ENCODE measurements at regions not wholly inside any gene's neighbourhood (a gene's known extent, or its start where the extent isn't known, plus 50 kb on each side); places are given as distances from the start of the nearest gene placed in this dataset.

DNA sequence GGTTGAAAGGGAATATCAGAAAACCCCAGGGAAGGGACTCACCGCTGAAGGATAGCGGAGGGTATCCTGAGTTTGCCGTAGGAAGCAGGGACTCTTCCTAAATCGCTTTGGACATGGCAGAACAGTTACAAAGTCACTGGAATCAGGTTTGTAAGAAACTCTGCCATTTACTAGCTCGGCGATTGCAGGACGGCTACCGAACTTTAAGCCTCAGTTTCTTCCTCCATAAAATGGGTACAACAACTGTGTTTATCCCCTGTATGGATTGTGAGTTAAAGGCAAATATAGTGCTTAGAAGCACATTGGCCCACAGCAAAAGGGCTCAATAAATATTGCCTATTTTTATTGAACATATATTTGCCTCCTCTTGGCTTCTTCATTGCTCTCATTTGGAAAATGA is 90.6 kb downstream of the MAF start:
- Mint-ChIP-seq H3K36me3 (ENCODE audit: insufficient read depth) (no peaks in the 10 kb centered on the region), H3K4me1 (ENCODE audit: low read depth) (no peaks in the 10 kb centered on the region), H3K9me3 (no peaks in the 10 kb centered on the region), H3K4me3 (no peak overlapping the region), H3K27me3 (ENCODE audit: low read depth) (peaks cover 2% of the 10 kb centered on the region)
- DNase-seq: no peak
- ATAC-seq: no peak

DNA sequence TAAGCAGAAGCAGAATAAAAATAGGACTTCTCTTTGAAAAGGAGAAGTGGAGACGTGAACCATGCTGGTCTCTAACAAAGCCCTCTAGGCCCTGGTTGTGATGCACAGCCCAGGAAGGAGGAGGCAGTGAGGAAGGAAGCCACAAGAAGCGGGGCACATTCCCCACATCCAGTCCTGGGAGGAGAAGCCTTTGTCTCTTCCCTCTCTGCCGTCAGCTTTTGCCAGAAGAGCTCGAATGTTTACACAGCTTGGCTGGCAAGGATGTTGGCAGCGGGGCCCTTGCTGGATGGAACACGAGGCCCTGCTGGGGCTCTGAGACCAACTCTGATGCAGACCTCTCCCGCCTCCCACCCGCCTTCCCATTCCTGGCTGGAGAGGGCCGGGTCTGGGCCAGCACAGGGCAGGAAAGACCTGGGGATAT is 91.3 kb downstream of the MAF start:
- DNase-seq (no peak), ATAC-seq (no peak)
- Mint-ChIP-seq H3K27me3 (ENCODE audit: low read depth) (peaks cover 5% of the 10 kb centered on the region), H3K36me3 (ENCODE audit: insufficient read depth) (no peaks in the 10 kb centered on the region), H3K4me1 (ENCODE audit: low read depth) (no peaks in the 10 kb centered on the region), H3K4me3 (no peak overlapping the region), H3K9me3 (no peaks in the 10 kb centered on the region)

DNA sequence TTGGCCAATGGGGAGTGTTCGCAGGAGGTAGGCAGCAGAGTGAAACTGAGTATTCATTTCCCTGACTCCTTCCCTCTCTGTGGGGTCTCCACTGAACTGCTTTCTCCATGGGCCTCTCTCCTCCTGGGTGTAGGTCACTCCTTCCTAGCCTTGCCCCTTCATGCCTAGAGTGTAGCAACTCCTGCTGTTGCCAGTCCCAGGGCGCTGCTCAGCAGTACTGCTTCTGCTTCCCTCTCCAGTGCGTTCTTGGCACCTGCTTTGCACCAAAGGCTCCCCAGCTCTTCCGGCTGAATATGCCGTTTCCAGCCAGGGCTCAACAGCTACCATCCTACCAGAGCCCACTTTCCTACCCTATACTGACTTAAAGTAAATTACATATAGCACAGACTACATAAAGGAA is 92.2 kb downstream of the MAF start:
- Mint-ChIP-seq H3K9me3 (no peaks in the 10 kb centered on the region), H3K27me3 (ENCODE audit: low read depth) (peaks cover 5% of the 10 kb centered on the region), H3K4me3 (no peak overlapping the region), H3K4me1 (ENCODE audit: low read depth) (no peaks in the 10 kb centered on the region), H3K36me3 (ENCODE audit: insufficient read depth) (no peaks in the 10 kb centered on the region)
- ATAC-seq: no peak
- no peak for DNase-seq

DNA sequence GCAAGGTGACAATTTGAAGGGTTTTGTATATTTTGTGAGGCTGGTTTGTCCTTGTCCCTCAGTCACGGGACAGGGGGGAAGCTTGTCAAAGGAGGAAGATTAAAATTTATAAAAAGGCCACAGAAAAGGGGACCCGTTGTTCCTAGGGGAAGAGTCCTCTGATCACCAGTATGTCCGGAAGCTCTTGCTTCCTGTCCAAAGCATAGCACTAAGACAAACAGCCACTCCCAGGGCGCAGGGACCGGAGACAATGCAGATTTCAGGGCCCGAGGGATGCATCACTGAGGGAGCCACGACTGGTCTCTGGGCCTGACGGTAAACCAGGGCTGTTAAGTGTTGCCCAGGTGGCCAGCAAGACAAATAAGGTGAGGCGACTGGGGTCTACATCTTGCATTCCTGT is 95.2 kb downstream of the MAF start:
- H3K4me1 Mint-ChIP-seq (ENCODE audit: low read depth): no peaks in the 10 kb centered on the region
- no peaks in the 10 kb centered on the region for H3K36me3 Mint-ChIP-seq (ENCODE audit: insufficient read depth)
- no peak overlapping the region for H3K4me3 Mint-ChIP-seq
- H3K9me3 Mint-ChIP-seq: no peaks in the 10 kb centered on the region
- DNase-seq: no peak
- peaks cover 5% of the 10 kb centered on the region for H3K27me3 Mint-ChIP-seq (ENCODE audit: low read depth)
- no peak for ATAC-seq

DNA sequence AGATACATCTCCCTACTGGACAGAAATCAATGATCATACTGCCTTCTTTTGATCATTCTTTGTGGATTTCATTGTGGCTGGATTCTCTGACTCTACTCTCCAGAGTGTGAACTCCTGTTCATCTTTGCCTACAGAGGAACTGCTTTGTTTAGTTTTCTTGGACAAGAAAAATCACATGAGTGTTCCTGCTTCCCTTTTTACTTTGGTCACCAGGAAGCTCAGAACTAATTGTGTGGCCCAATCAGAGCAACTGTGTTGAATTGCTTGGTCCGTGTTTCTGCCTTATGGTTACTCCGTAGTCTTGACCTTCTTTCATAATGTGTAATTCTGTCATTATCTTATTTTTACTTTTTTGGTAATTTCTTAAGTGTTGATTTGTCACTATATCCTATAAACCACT is 97.0 kb downstream of the MAF start:
- no peak for DNase-seq
- H3K4me3 Mint-ChIP-seq: no peak overlapping the region
- H3K27me3 Mint-ChIP-seq (ENCODE audit: low read depth): peaks cover 5% of the 10 kb centered on the region
- ATAC-seq: no peak
- H3K36me3 Mint-ChIP-seq (ENCODE audit: insufficient read depth): no peaks in the 10 kb centered on the region
- no peaks in the 10 kb centered on the region for H3K4me1 Mint-ChIP-seq (ENCODE audit: low read depth)
- no peaks in the 10 kb centered on the region for H3K9me3 Mint-ChIP-seq

DNA sequence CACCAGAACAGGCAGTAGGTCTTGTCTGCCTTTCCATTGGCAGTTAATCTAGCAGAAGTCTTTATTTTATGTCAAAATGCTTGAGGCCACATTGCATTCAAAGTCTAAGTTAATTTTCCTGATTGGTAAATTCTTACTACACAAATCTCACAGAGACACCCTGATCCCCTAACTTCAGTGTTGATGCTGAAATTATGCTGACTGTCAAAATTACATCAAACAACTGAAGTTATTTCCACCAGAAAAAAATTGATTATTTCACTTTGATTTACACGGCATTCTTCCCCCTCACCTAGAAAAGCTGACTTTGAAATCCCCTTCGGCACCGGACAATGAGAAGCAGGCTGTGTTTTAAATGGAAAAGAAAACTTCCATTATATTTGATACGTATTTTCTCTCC is 99.1 kb downstream of the MAF start:
- DNase-seq: no peak
- H3K4me3 Mint-ChIP-seq: no peak overlapping the region
- no peaks in the 10 kb centered on the region for H3K9me3 Mint-ChIP-seq
- no peak for ATAC-seq
- peaks cover 5% of the 10 kb centered on the region for H3K27me3 Mint-ChIP-seq (ENCODE audit: low read depth)
- no peaks in the 10 kb centered on the region for H3K36me3 Mint-ChIP-seq (ENCODE audit: insufficient read depth)
- H3K4me1 Mint-ChIP-seq (ENCODE audit: low read depth): peaks cover 10% of the 10 kb centered on the region

DNA sequence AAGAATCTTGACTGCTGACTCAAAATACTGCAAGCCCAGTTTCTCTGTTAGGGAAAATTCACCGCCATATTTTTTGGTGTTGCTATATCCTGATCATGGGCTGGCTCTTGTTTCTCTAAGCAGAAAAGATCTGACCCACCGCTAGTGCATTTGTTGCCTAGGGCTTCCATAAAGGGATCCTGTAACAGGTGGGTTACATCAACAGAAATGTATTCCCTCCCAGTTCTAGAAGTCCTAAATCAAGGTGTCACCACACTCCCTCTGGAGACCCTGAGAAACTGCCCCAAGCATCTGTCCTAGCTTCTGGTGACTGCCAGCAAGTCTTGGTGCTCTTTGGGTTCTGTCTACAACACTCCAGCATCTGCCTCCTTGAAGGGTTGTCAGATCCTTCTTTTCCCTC is 99.7 kb downstream of the MAF start:
- peaks cover 10% of the 10 kb centered on the region for H3K4me1 Mint-ChIP-seq (ENCODE audit: low read depth)
- H3K36me3 Mint-ChIP-seq (ENCODE audit: insufficient read depth): no peaks in the 10 kb centered on the region
- ATAC-seq (no peak), DNase-seq (no peak)
- H3K9me3 Mint-ChIP-seq: no peaks in the 10 kb centered on the region
- no peak overlapping the region for H3K4me3 Mint-ChIP-seq
- H3K27me3 Mint-ChIP-seq (ENCODE audit: low read depth): peaks cover 5% of the 10 kb centered on the region

DNA sequence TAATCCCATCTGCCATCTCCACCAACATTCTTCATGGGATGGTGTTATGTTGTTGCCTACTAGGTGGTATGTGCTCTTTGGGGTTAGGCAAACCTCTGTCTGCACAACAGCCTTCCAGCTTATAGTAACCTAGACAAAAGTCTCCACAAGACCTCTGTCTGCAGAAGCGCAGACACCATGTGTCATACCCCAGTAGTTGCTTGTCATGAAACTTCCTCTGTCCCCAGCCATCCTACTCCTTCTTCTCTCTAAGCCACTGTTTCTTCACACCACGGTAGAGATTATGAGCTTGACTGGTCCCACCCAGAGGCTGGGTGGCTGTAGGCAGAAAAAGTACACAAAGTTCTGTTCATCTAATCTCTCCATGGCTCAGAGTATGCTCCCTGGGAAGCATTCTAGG is 100.3 kb downstream of the MAF start:
- no peak for DNase-seq
- Mint-ChIP-seq H3K36me3 (ENCODE audit: insufficient read depth) (no peaks in the 10 kb centered on the region), H3K4me3 (no peak overlapping the region), H3K4me1 (ENCODE audit: low read depth) (peaks cover 10% of the 10 kb centered on the region), H3K9me3 (no peaks in the 10 kb centered on the region), H3K27me3 (ENCODE audit: low read depth) (peaks cover 3% of the 10 kb centered on the region)
- no peak for ATAC-seq

DNA sequence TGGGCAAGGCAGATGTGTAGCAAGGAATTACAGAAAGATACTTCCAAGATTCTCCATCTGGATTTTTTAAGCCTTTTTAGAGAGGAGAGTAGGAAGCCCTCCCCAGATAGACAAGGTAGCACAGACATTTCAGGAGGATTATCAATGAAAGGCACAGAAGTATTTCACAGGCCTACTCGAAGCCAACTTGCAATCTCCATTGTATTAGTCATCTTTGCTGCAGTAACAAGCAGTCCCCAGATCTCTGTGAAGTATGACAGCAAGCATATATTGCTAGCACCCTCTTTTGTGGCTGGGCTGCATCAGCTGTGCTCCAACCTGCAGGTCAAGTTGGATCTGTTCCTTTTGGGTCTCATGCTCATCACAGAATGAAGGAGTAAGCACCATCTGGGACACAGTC is 101.6 kb downstream of the MAF start:
- ATAC-seq: no peak
- DNase-seq: no peak
- Mint-ChIP-seq H3K9me3 (no peaks in the 10 kb centered on the region), H3K4me3 (no peak overlapping the region), H3K4me1 (ENCODE audit: low read depth) (peaks cover 10% of the 10 kb centered on the region), H3K27me3 (ENCODE audit: low read depth) (no peaks in the 10 kb centered on the region), H3K36me3 (ENCODE audit: insufficient read depth) (no peaks in the 10 kb centered on the region)

DNA sequence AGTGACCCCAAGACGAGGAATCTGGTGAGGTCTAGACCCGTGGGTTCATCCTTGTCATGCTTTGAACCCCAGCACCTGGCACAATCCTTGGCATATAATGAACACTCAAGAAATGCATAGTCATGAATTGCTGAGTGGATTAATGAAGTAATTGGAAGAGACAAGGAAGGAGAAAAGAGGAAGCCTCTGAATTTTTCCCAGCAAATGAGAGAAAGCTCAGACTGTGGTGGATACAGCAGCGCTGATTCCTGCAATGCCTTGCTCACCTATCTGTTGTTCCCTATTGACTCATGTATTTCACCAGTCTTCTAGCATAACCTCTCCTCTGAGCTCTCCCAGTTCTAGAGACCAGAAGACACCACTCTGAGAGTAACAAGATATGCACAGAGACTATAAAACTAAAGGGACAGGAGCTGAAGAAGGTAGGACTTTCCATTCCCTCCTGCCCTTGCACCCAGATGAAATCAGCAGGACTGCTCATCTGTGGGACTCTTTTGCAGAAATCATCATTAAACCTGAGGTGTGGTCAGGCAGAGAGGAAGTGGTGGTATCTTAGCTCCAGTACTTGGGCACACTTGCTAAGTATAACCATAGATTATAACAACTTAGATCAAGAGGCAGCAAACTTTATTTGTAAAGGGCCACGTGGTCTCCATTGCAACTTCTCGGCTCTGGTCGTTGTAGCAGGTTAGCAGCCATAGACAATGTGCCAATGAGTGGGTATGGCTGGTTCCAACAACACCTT is 102.8 kb downstream of the MAF start:
- Mint-ChIP-seq H3K27me3 (ENCODE audit: low read depth) (no peaks in the 10 kb centered on the region), H3K9me3 (no peaks in the 10 kb centered on the region), H3K4me1 (ENCODE audit: low read depth) (peaks cover 10% of the 10 kb centered on the region), H3K4me3 (no peak overlapping the region), H3K36me3 (ENCODE audit: insufficient read depth) (no peaks in the 10 kb centered on the region)
- no peak for ATAC-seq
- no peak for DNase-seq

DNA sequence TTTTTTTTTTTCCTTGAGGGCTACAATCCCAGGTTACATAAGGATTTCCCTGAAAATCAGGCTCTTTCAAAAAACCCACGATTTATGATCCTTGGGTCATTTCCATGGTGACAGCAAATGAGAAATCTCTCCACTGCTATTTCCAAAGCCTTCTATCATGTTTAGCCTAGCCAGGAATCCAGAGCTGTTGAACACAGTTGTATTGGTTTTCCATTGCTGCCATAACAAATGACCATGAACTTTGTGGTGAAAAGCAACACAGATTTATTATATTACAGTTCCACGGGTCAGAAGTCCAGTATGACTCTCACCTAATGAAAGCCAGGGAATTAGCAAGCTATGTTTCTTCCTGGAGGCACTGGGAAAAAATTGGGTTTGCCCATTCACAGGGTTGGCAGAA is 106.6 kb downstream of the MAF start:
- Mint-ChIP-seq H3K4me1 (ENCODE audit: low read depth) (peaks cover 13% of the 10 kb centered on the region), H3K27me3 (ENCODE audit: low read depth) (no peaks in the 10 kb centered on the region), H3K4me3 (no peak overlapping the region), H3K9me3 (no peaks in the 10 kb centered on the region), H3K36me3 (ENCODE audit: insufficient read depth) (no peaks in the 10 kb centered on the region)
- ATAC-seq (no peak), DNase-seq (no peak)

DNA sequence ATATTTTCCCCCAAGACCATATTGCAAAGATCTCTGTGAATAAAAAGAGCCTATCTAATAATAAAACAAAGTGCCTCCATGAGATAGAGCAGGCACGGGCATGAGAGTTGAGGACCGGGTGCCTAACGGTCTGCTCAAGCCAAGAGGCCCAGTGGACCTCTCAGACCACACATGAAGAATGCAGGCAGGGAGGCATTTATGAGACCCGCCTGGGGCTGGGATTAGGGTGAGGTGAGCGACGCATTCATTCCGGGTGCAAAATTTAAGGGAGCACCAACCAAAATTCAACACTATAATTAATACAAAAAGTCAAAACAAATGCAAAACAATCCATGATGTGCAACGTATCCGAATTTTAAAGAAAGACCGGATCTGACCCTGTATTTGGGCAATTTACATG is 108.5 kb downstream of the MAF start:
- H3K36me3 Mint-ChIP-seq (ENCODE audit: insufficient read depth): no peaks in the 10 kb centered on the region
- H3K4me3 Mint-ChIP-seq: no peak overlapping the region
- H3K4me1 Mint-ChIP-seq (ENCODE audit: low read depth): peaks cover 4% of the 10 kb centered on the region
- H3K27me3 Mint-ChIP-seq (ENCODE audit: low read depth): peaks cover 4% of the 10 kb centered on the region
- ATAC-seq: no peak
- H3K9me3 Mint-ChIP-seq: no peaks in the 10 kb centered on the region
- no peak for DNase-seq

DNA sequence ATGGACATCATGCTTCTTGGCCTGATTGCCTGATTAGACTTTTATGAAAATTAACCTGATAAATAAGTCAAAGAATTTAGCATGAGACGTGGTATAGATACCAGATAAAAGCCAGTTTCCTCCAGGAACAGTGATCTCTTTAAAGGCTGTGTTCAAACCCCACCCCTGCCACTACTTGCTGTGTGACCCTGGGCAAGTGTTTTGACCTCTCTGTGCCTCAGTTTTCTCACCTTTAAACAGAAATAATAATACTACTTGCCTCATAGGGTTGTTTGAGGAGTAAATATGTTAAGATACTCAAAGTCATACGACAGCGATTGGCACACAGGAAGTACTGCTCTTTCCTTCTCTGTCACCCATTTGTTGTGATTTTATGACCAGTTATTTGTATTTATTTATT is 115.5 kb downstream of the MAF start:
- peaks cover 13% of the 10 kb centered on the region for H3K27me3 Mint-ChIP-seq (ENCODE audit: low read depth)
- DNase-seq: no peak
- H3K4me1 Mint-ChIP-seq (ENCODE audit: low read depth): no peaks in the 10 kb centered on the region
- H3K4me3 Mint-ChIP-seq: no peak overlapping the region
- H3K9me3 Mint-ChIP-seq: no peaks in the 10 kb centered on the region
- ATAC-seq: no peak
- no peaks in the 10 kb centered on the region for H3K36me3 Mint-ChIP-seq (ENCODE audit: insufficient read depth)

DNA sequence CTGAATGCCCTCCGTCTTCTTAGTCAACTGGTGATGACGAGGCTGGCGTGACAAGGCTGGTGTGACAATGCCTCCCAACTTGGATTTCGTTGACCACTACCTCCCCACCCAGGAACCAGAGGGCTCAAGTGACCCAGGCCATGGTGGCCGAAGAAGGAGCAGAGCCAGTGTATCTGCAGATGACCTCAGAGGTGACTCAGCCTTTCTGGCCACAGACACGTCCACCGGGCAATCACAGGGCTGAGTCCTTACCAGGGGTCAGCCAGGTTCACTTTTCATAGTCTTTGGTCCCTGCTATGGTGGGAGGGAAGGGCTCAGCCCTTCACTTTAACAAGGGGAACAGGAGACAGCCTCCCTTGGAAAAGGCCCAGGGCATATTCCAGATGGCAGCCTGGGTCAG is 116.3 kb downstream of the MAF start:
- ATAC-seq: no peak
- no peak for DNase-seq
- H3K4me1 Mint-ChIP-seq (ENCODE audit: low read depth): no peaks in the 10 kb centered on the region
- no peak overlapping the region for H3K4me3 Mint-ChIP-seq
- H3K27me3 Mint-ChIP-seq (ENCODE audit: low read depth): peaks cover 13% of the 10 kb centered on the region
- no peaks in the 10 kb centered on the region for H3K9me3 Mint-ChIP-seq
- no peaks in the 10 kb centered on the region for H3K36me3 Mint-ChIP-seq (ENCODE audit: insufficient read depth)

DNA sequence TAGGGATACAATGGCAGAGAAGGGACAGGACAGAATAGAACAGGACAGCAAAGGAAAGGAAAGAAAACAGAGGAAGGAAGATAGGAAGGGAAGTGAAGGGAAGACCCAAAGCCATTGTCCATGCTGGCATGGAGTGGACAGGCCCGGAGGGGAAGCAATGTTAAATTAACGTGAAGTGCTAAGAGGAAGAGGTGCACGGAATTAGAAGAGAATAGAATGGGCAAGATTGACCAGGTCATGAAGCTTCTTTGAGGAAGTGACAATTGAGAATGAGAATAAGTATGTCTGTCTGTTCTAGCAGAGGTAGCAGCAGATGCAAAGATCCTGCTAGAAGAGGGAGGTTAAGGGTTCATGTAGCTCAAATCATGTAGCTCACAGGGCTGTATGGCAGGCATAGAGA is 117.2 kb downstream of the MAF start:
- no peak for ATAC-seq
- H3K9me3 Mint-ChIP-seq: no peaks in the 10 kb centered on the region
- no peak for DNase-seq
- no peak overlapping the region for H3K4me3 Mint-ChIP-seq
- H3K27me3 Mint-ChIP-seq (ENCODE audit: low read depth): peaks cover 13% of the 10 kb centered on the region
- H3K36me3 Mint-ChIP-seq (ENCODE audit: insufficient read depth): no peaks in the 10 kb centered on the region
- H3K4me1 Mint-ChIP-seq (ENCODE audit: low read depth): no peaks in the 10 kb centered on the region

DNA sequence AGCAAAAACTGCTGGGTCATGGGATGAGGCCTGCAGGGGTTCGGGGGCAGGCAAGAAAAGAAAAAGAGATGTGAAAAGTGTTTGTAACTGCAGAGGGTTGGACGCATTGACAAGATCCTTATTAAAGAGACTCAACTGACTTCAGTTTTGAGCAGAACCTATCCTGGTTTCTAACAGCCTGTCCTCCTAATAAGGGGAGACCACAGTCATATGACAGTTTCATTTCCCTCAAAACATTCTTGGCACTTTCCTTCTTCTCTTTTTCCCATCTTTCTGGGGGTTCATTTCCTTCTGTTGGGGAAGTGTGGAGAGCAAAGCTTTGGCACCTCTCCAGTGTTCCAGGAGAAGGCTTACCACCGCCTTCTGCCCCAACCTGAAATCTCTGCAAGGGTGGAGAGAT is 118.5 kb downstream of the MAF start:
- no peak overlapping the region for H3K4me3 Mint-ChIP-seq

More for the DNA sequence above, 118.5 kb downstream of the MAF start:
- DNase-seq: no peak
- peaks cover 9% of the 10 kb centered on the region for H3K27me3 Mint-ChIP-seq (ENCODE audit: low read depth)
- ATAC-seq: no peak
- no peaks in the 10 kb centered on the region for H3K36me3 Mint-ChIP-seq (ENCODE audit: insufficient read depth)
- H3K4me1 Mint-ChIP-seq (ENCODE audit: low read depth): no peaks in the 10 kb centered on the region
- H3K9me3 Mint-ChIP-seq: no peaks in the 10 kb centered on the region

All from activated T-cell treated with anti-CD3 and anti-CD28 coated beads, Interleukin-2, amount 50 U/mL, for 4 hours (primary cell).